ENCODE measurements at regions not wholly inside any gene's neighbourhood (a gene's known extent, or its start where the extent isn't known, plus 50 kb on each side); places are given as distances from the start of the nearest gene placed in this dataset.

DNA sequence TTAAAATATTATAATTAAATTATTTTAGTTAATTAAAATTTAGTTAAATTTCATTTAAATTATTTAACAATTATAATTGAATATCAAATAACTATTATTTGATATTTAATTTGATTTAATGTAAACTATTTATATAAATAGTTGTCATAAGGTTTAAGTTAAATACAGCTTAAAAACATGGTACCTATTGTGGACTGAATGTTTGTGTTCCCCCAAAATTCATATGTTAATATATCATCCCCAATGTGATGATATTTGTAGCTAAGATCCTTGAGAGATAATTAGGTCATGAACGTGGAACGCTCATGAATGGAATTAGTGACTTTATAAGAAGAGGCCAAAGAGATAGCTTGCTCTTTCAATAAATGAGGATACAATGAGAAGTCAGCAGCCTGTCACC, 505.7 kb upstream of the LRATD1 start:
- DNase-seq = no peak

DNA sequence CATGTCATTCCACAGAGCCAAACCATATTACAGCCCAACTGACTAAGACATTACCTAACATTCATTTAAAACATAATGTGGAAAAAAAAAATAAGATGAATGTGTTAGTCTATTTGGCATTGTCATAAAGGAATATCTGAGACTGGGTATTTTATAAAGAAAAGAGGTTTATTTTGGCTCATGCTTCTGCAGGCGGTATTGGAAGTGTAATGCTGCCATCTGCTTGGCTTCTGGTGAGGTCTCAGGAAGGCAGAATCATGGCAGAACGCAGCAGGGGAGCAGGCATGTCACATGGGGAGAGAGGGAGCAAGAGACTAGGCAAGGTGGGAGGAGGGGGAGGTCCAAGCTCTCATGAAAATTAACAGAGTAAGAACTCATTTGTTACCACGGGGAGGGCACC, 504.8 kb upstream of the LRATD1 start:
- DNase-seq = no peak

- no peak for DNase-seq
Observed at GRCh38 chr2:14132386-14132785, 500.1 kb upstream of the LRATD1 start.

- DNase-seq = no peak
Observed at GRCh38 chr2:14134771-14135170, 497.7 kb upstream of the LRATD1 start.

- DNase-seq = no peak
Observed at GRCh38 chr2:14136030-14136429, 496.5 kb upstream of the LRATD1 start.

- DNase-seq = no peak
Observed at GRCh38 chr2:14137643-14138042, 494.9 kb upstream of the LRATD1 start.

DNA sequence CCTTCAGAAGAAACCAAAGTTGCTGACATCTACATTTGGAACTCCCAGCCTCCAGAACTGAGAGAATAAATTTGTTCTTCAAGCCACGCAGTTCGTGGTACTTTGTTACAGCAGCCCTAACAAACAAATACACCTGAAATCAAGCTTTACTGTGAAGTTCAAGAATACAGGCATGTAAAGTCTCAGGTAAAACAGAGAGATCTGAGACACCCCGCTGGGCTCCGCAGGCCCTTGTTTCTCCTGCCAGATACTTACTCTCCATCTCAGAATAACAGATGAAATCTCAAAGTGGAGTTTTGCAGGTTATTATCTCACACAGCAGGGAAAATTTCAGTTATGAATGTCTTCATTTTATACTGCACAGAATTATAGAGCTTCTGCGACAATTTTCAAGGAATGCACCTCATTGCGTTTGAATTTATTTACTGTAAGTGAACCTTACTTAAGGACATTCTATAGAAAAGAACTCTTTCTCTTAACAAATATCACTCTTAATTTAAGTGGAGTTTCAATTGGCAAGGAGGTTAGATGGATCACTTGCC, 492.4 kb upstream of the LRATD1 start:
- no peak for DNase-seq

DNA sequence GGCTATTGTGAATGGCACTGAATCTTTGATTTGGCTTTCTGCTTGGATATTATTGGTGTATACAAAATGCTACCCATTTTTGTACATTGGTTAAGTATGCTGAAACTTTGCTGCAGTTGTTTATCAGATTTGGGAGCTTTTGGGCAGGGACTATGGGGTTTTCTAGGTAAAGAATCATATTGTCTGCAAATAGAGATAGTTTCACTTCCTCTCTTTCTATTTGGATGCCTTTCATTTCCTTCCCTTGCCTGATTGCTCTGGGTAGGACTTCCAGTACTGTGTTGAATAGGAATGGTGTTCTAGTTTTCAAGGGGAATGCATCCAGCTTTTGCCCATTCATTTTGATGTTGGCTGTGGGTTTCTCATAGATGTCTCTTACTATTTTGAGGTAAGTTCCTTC, 489.1 kb upstream of the LRATD1 start:
- no peak for DNase-seq

DNA sequence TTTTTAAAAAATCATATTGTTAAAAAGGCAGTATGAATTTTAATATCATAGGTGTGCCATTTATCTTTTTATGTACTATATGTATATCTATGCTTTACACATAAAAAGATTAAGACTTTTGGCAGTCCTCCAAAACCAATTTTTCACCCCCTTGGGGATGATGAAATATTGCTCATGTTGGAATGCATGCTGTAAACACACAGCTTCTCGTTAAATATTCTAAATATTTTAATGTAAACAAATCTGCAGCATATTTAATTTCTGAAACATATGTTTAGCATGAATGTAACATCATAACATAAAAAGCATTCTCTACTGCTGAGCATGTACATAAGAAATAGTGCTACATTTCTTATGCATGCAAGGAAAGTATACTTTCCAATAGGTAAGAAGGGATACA, 484.3 kb upstream of the LRATD1 start:
- DNase-seq = no peak

GRCh38 chr2:14157816-14158215, 474.7 kb upstream of the LRATD1 start:
- no peak for DNase-seq

- DNase-seq = no peak
Observed at GRCh38 chr2:14180333-14180732, 452.2 kb upstream of the LRATD1 start.

DNA sequence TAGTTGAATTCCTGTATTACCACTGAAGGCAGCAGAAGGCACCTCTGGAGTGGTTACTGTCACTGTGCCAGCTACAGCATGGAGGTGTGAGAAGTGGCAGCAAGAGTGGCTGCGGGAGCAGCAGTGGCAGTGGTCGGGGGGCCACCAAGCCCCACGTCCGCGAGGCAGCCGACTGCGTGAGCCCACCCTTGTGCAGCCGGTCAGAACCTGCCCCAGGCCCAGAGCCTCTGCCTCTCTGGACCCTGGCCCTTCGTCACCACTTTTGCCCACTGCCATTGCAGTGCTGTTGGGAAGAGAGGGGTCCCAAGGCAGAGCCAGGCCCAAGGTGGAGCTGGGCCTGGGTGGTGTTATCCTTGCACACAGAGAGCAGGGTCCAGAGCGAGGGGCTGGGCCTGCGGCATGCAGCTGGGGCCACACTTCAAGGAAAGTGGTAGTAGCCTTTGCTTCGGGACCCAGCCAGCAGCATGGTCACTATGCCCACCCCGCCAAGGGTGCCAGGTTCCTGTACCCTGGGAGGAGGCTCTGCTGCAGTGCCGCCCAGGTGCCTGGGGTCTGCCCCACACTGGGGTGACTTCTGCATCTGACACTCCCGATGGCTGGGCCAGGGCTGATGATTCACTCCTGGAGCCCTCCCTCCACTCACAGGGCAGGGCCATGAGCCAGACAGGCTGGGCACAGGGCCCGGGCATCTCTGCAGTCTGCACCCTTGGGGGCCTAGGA, 450.1 kb upstream of the LRATD1 start:
- no peak for DNase-seq

DNA sequence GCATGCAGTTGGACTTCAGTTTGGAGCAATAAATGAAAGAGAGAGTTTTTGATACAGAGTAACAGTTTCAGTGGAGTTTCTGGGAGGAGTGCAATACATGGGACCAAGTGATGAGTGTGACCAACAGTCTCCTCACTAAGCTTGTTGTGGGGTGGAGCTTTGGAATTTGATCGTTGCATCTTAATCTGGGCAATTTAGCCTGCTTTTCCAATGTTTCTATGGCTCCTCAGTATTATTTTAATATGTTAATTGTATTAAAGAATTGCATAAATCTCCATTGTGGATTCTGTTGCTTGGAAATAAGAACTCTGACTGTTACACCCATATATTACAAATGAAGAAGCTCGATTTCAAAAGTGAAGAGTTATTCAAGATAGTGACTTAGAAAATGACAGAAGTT, 446.6 kb upstream of the LRATD1 start:
- no peak for DNase-seq

- no peak for DNase-seq
Observed at GRCh38 chr2:14188446-14188845, 444.1 kb upstream of the LRATD1 start.

GRCh38 chr2:14189929-14190328, 442.6 kb upstream of the LRATD1 start:
- peak; percentile 18 for DNase-seq

DNA sequence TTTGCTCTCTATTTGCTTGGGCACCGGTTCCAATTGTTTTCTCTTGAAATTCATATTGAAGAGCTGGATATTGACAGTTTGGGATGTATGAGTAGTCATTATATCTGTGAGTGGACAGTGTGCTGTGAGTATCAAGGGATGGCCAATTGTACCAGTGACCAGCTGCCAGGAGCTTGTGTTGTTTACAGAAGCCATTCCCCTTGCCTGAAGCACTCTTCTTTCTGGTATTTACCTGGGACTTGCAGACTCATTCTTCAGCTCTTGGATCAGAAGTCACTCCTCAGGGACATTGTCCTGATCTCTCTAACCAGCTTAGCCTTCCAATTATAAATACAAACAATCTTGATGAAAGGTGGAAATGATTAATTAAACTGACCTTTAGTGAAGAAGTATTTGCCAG, 438.3 kb upstream of the LRATD1 start:
- DNase-seq = no peak

DNA sequence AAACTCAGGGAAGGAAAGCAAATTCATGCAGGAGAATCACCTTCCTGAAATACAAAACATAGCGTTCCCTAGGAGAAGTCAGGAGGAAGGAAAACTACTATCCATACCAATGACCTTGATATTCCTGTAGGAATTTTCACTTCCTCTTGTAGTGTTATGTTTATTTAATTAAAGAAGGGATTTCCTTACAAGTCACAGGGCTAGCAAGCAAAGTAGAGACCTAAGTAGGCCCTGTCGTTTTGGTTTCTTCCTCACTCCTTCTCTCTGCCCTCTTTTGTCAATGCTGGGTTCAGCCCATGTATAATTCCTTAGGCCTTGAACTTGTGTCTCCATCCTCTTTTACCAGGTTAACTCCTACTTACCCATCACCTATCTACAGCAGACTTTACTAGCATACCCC, 435.2 kb upstream of the LRATD1 start:
- no peak for DNase-seq

- DNase-seq = peak; percentile 56
Observed at GRCh38 chr2:14199040-14199439, 433.5 kb upstream of the LRATD1 start.

GRCh38 chr2:14219306-14219705, 413.2 kb upstream of the LRATD1 start:
- no peak for DNase-seq

DNA sequence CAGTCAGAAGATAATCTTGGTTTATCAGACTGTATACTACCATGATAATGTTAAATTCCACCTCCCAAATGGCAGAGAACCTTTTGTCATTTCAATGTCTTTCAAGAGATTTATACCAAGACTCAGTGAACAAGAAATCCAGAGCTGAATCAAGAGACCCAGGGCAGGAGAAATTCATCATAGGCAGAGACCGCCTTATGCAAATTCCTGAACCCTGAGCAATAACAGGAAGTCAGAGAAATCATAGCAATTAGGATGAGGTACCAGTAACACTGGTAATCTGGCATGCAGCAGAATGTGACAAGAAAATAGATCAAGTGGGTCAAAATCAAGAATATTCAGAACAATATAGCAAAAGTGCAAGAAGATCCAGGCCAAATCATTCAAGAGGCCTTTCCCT, 412.4 kb upstream of the LRATD1 start:
- DNase-seq = no peak

GRCh38 chr2:14221466-14221865, 411.1 kb upstream of the LRATD1 start:
- no peak for DNase-seq

DNA sequence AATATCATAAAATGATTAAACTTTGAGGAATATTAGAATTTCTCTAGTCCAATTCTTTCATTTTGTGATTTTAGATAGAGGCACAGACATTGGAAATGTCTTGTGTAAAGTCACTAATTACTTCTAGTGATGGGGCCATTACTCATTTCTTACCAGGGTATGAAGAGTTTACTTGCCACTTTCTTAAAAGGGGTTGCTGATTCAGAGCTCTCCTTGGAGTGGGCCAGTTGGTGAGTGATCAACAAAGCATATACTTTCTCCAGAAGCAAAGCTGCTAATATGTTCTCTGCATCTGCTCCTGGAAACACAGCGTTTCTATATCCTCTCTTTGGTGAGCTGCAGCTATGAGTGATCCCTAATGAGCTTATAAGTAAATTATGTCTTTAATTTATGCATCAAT, 408.9 kb upstream of the LRATD1 start:
- no peak for DNase-seq

- no peak for DNase-seq
Observed at GRCh38 chr2:14231391-14231898, 401.1 kb upstream of the LRATD1 start.

GRCh38 chr2:14232217-14232616, 400.3 kb upstream of the LRATD1 start:
- DNase-seq = no peak

DNA sequence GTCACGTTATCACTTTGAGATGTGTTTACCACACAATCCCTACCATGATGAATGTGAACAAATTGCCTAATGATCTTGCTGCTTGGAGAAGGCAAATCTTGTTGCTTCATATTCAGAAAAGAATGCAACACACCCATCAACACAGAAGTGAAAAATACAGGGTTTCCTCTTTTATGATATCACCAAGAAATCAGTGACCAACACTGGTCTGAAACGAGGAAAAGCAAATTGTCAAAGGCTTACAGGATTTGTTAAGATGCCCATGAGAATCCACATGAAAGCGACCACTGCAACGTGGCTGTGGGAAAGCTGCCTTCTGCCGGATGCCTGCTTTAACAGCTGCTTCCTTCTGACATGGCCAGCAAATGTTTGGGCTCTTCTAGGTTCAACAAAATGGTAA, 397.6 kb upstream of the LRATD1 start:
- no peak for DNase-seq
